Left colon (tissue), 2 donors: ENCODE measurements at regions not wholly inside any gene's neighbourhood (a gene's known extent, or its start where the extent isn't known, plus 50 kb on each side); places are given as distances from the start of the nearest gene placed in this dataset.
"Not testable (repeated sequence)": the region's sequence is repeated elsewhere in the genome, so short reads cannot be mapped to it uniquely, and the experiment has no call there.

Experiments used
- ATAC-seq: fragments of 200-7000 bp; cut with Tn5 transposase; one replicate; pipeline ENCODE4 v1.9.1; 2020; ENCODE audit warnings: mild to moderate bottlenecking, moderate library complexity
- DNase-seq, 2 donors: peaks; one replicate each; pipeline ENCODE4 v3.0.0-alpha.2; 2020
- intact Hi-C, 2 donors: fragments of 100-400 bp; cut with DNase I in 1 of 2; cut with micrococcal nuclease in 1 of 2; formaldehyde crosslinking; loops; one replicate each; pipeline versions ENCODE4 v1.11.2 to v1.14.0; 2022; cut with DNase I, micrococcal nuclease
- donor health status: DM: no; HTN: no; CAD: no.
- donor health status: DM: yes; HTN: yes; CAD: no.

DNA sequence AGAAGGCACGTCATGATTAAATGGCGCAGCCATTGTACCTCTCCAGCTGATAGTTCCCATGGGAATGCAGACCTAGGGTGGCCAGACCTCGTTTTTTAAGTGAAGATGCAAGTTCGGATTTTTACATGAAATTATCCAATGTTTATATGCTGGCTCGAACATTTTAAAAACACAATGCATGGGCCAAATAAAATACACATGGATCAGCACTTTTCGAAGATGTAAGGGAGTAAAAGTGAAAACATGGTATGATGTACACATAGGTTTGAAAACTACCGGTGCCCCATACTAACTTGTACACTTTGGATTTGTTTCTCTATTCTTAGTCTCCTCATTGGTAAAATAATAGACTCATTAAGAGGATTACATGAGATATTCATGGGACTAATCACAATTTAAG, 412.5 kb upstream of the CCNG1 start:
- DNase-seq: no peak
- ATAC-seq: no peak
- intact Hi-C loops: no loop called here

DNA sequence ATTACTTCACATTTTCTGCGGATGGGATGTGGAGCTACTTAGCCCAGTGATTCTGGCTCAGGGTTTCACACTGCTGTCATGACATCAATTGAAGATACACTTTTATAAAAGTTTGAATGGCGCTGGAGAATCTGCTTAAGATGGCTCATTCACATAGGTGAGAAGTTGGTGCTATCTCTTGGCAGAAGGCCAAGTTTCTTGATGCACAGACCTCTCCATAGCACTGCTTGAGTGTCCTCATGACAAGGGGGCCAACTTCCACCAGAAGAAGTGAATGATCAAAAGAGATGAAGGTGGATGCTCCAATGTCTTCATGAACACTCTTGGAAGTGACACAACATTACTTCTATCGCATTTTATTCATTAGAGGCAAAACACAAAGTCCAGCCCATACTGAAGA, 403.7 kb upstream of the CCNG1 start:
- DNase-seq: no peak
- intact Hi-C loops: no loop called here
- no peak for ATAC-seq

DNA sequence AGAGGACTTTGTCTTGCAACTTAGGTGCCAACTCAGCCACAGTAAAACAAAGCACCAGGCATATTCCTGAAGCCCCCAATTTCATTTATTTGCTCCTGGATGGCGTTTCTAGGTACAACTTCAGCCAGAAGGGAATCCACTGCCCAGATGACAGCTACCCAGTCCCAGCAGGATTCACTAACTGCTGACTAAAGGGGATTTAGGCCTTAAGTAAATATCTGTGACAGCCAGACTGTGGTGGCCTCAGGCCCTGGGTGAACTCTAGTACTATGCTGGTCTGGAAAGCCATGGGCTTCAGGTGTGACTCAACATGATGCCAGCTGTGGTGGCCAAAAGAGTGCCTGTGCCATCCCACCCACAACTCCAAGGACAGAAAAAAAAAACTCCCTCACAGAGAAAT, 396.1 kb upstream of the CCNG1 start:
- intact Hi-C loops: no loop called here
- DNase-seq: no peak
- ATAC-seq: no peak

DNA sequence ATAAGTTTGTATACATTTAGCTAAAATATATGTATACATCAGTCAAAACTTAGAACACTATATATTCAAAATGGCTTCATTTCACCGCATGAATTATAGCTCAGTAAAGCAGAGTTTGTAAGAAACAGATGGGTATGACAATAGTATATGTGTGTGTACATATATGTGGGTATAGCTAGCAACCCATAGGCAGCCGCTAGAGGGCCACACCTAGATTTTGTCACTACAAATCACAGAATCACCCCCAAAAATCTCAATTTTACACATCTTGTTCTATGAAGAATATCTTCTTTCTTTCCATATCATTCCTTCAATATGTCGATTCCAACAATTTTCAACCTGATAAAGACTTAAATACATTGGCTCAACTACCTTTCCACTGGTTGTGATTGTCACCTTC, 357.8 kb upstream of the CCNG1 start:
- intact Hi-C loops: no loop called here
- DNase-seq (no peak), ATAC-seq (no peak)

DNA sequence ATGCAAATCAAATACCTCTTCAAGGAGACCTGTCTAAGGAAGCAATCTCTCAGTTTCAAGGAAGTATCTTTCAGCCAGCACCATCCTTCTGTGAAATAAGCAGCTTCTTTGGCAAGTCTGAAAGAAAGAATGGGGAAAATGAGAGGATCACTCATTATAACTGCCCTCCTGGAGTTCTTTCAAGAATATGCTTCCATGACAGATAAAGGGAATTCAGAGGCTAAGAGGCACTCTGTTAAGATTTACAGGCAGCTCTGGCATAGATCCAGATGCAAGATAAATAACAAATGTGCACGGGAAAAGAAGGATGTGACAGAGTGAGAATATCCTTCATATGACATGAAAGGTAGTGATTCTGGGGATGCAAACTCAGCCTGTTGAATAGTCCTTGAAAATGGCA, 348.2 kb upstream of the CCNG1 start:
- intact Hi-C loops: no loop called here
- ATAC-seq (no peak), DNase-seq (no peak)

DNA sequence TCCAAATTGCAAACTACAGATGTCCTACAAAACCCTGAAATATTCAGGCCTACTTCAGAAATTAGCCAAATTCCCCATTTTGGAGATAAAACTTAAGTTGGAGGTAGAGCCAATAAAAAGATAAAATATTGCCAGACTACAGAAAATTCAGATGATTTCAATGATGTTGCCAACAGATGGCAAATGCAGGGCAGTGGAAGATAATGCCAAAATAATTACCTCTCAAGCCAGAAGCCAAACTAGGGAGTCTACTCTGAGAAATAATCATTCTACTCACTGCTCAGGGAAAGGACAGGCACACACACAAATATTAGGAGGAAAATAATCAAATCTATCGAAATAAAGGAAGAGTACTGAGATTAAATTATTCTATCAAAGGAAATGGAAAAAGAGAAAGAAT, 347.5 kb upstream of the CCNG1 start:
- DNase-seq: no peak
- no peak for ATAC-seq
- intact Hi-C loops: no loop called here

DNA sequence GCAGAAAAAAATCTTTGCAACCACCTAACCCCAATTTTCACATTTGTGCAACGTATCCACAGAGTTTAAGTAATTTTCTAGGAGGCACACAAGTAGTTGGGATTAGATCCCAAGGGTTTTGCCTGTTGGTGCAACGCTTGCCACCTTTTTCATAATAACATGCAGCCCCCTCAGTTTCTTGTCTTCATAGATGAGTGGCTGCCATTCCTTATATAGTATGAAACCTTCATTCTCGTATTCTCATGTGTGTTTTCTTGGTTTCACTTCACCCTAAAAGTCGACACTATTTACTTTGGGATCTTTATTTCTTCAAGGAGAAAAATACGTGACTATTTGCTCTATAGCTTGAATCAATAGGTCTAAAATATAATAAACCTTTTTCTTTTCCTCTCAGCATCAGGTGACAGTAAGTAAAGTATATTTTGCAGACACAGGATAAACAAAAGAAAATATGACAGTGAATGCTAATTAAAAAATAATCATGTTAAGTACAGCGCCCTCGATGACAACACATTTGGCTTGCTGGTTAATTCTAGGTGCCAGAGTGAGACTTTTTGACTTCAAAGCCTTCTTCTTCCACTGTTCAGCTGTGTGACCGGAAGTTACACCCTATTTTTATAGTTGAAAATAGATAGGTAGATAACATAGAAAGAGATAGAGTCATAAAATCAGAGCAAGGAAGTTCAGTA, 342.8 kb upstream of the CCNG1 start:
- ATAC-seq: no peak
- DNase-seq: no peak
- intact Hi-C loops: no loop called here

DNA sequence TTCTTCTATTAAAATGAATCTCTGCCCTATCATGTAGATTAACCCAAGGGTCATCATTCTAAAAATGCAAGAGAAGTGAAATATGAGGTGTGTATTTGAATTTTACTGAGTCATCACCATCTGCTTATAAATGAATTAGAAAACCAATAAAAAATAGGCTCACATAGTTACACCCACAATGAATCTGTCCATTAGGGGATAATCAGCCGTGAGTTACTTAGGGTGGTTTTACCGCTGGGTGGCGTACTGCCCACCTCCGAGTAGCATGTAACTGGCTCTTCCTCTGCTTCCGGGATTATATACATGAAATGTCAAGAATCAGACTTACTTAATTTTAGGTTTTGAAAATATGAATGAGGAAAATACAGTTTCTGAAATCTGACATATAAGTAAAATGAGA, 332.9 kb upstream of the CCNG1 start:
- intact Hi-C loops: no loop called here

DNA sequence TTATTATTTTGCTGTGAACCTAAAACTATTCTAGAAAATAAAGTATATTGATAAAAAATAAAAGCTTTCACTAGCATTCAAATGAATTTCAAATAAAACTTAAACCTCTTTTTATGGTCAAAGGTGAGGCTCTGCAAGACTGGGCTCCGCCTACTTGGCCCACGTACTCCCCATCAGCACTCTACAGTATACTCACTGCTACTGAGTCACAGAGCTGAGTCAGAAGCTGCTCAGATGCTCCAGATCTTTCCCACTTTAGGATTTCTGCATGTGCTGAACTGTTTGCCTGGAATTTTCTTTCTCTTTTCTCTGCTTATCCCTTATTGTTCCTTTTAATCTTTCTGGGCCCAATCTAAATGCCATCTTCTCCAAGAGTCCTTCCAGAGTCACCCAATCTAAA, 331.9 kb upstream of the CCNG1 start:
- intact Hi-C loops: no loop called here
- ATAC-seq (no peak), DNase-seq (no peak)

More for the DNA sequence above, 332.9 kb upstream of the CCNG1 start:
- ATAC-seq (no peak), DNase-seq (peak in 1 of 2 donors; percentile 3)

DNA sequence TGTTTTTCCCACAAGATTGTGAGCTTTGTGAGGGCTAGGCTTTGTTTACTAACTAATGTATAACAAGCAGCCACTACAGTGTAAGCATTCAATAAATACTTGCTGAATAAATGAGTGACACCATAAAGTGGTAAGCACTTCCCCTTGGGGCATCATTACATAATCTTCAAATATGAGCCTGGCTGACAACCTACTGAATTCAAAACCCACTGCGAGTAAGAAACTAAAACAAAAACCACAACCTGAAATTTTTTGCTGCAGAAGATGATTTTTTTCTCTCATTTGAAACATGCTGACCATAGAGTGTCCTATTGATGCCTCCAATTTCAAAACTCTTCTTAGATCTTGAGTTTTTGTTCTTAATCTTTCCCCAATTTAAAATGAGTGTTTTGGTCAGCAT, 331.3 kb upstream of the CCNG1 start:
- no peak for DNase-seq
- ATAC-seq: no peak
- intact Hi-C loops: no loop called here

DNA sequence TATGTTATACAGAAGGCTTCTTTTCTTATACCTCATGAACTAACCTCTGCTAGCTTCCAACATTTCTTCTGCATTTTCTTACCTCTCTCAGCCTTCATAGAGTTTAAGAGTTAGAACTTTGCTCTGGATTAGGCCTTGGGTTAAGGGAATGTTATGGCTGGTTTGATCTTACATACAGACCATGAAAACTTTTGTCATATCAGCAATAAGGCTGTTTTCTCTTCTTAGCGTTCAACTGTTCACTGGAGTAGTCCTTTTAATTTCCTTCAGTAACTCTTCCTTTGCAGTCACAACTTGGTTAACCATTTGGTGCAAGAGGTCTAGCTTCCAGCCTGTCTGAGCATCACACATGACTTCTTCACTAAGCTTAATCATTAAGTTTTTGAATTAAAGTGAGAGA, 329.0 kb upstream of the CCNG1 start:
- ATAC-seq (no peak), DNase-seq (no peak)
- intact Hi-C loops: no loop called here

DNA sequence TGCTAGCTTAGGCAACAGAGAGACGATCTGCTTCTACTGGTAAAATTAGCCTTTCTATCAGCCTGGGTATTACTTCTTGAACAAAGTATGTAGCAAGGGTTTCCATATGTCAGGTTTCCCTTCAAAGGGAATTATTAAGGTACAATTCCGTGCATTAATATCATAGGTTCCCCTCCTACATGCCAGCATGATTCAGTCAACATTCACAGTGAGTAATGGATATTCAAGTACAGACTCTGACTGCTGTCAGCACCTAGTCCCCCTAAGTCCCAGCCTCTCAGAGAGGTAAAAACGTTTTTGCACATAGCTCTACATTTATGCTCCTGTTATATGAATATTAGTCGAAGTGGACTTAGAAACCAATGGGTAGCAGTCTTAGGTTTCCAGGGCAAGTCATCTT, 322.4 kb upstream of the CCNG1 start:
- no peak for DNase-seq
- intact Hi-C loops: no loop called here
- ATAC-seq: no peak

DNA sequence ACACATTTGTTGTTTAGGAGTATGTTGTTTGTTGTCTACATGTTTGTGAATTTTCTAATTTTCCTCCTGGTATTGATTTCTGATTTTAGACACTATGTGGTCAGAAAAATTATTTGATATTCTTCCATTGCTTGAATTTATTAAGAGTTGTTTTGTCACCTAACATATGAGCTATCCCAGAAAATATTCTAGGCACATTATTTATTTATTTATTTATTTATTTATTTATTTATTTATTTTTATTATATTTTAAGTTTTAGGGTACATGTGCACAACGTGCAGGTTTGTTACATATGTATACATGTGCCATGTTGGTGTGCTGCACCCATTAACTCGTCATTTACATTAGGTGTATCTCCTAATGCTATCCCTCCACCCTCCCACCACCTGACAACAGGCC, 320.8 kb upstream of the CCNG1 start:
- intact Hi-C loops, ATAC-seq, DNase-seq: not testable (repeated sequence)

DNA sequence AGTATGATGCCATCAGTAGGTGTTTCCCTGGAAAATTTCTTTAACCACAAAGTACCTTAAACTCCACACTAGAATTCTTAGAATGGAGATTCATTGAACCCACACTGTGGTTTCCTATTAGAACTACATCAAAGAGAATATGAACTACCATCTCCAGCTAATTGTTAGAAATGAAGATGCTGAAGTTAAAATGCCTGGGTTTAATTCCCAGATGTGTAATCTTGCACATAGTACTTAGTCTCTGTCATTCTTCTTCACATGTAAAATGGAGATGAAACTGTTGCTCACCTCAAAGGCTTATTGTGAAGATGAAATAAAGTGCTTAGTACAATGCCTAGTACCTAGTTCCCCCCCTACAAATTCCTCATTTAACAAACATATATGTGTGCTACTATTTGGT, 303.3 kb upstream of the CCNG1 start:
- DNase-seq: no peak
- intact Hi-C loops: no loop called here
- no peak for ATAC-seq

DNA sequence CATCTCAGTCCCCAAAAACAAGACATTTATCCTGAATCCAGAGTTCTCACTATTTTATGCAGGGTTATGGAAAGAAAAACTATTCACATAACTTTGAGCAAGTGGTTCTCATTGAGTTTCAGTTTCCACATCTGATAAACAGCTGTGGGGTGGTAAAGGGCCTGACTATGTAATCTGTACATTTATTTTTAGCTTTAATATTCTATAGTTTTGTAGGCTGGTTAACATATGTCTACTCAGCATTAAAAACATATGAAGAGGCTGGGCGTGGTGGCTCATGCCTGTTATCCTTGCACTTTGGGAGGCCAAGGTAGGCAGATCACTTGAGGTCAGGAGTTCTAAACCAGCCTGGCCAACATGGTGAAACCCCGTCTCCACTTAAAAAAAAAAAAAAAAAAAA, 301.5 kb upstream of the CCNG1 start:
- intact Hi-C loops: no loop called here
- ATAC-seq (no peak), DNase-seq (no peak)

DNA sequence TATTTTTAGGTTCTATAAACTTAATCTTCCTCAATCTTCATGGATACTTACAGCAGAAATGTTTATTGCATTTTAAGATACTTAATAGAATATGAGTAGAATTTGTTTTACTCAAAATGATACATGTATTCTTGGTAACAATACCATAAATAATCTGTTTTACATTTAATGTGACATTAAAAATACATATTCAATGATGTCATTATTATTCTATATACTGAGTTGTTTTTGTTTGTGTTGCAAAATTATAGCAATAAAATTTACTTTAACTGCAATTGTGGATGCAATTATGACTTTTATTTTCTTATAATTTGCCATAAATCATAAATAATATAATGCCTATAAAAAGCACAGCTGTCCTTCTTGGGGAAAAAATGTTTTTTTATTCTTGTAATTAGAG, 275.9 kb upstream of the CCNG1 start:
- ATAC-seq (no peak), DNase-seq (no peak)
- intact Hi-C loops: no loop called here

DNA sequence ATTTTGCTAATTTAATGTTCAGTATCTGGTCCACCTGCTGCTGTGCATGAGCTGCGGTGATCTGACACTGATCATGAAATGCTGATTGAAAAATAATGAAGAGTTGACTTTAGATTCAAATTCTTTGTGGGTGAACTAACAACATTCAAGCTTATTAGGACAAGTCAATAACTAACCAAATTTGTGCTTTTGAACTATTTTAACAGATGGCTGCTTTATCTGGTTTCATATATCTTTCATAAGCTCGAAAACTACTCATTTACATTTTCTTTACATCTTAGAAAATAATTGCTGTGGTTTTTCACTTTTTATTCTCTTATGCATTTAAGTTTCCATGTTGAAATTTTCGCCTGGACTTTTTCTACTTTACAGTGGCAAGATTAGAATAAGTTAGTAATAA, 274.8 kb upstream of the CCNG1 start:
- ATAC-seq (no peak), DNase-seq (no peak)
- intact Hi-C loops: no loop called here

DNA sequence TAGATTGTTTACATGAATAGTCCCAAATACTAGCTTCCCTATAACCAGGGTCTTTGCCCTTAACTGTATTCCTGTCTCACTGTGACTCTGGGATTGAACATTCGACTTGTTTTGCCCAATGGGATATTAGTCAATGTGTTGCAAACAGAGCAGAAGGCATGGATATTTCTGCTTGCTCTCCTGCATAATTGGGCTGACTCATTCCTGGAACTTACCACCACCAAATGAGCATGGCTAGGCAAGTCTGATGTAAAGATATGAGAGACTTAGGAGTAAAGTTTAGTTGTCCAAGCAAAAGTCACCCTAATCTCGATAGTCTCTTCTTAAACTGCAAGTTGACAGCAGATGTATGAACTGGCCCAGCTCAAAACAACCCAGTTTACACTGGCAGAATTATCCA, 273.5 kb upstream of the CCNG1 start:
- ATAC-seq: no peak
- DNase-seq: no peak
- intact Hi-C loops: no loop called here

DNA sequence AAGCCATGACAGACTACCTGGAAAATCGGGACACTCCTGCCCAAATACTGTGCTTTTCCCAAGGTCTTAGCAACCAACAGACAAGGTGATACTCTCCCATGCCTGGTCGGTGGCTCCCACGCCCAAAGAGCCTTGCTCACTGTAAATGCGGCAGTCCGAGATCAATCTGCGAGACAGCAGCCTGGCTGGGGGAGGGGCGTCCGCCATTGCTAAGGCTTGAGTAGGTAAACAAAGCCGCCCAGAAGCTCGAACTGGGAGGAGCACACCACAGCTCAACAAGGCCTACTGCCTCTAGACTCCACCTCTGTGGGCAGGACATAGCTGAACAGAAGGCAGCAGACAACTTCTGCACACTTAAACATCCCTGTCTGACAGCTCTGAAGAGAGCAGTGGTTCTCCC, 272.1 kb upstream of the CCNG1 start:
- ATAC-seq: no peak
- peak in 1 of 2 donors; percentile 2 for DNase-seq
- intact Hi-C loops: no loop called here

DNA sequence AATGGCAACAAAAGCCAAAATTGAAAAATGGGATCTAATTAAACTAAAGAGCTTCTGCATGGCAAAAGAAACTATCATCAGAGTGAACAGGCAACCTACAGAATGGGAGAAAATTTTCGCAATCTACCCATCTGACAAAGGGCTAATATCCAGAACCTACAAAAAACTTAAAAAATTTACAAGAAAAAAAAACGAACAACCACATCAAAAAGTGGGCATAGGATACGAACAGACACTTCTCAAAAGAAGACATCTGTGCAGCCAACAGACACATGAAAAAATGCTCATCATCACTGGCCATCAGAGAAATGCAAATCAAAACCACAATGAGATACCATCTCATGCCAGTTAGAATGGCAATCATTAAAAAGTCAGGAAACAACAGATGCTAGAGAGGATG, 267.2 kb upstream of the CCNG1 start:
- intact Hi-C loops: not testable (repeated sequence)

DNA sequence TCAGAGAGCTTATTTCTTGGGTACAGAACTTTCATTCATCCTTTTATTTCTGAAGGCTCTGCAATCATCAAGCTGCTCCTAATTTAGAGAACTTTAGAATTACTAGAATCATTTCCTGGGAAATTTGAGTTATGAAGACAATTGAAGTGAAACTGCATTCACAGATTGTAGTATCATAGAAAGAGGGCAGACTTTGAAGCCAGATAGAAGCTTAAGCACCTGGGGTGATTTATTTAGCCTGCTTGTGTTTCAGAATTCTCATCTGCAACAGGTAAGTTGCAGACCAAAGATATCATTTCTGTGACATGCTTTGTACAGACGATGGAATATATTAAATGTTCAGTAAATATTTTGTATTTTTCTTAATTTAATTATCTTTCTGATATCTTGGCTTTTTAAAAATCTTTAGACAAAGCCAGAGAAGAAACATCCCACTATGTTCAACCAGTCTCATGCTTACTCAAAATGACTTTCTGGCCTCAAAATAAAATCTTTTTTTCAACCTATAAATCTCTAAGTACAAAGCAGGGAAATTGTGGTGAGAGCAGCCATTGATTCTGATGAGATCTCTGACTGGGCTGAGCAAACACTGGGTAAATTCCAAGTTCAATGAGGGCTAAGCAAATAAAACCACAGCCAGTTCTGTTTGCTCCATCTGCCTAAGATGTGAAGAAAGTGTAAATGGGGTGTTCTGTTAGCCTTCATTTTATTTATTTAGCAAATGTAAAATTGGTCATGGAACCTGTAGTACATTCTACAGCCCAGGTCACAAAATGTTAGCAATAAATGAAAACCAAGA, 264.7 kb upstream of the CCNG1 start:
- DNase-seq (no peak), ATAC-seq (no peak)
- intact Hi-C loops: no loop called here

More for the DNA sequence above, 267.2 kb upstream of the CCNG1 start:
- not testable (repeated sequence) for ATAC-seq, DNase-seq
